NCI-H128 (cell line): ENCODE measurements at regions not wholly inside any gene's neighbourhood (a gene's known extent, or its start where the extent isn't known, plus 50 kb on each side); places are given as distances from the start of the nearest gene placed in this dataset.

Experiments
- DNase-seq: peaks from one replicate; lab custom pipeline; 2025; ENCODE audit not compliant: unreplicated experiment; lab: John Stamatoyannopoulos, UW

GRCh38 chr5:175805256-175806011, 65.9 kb upstream of the CPLX2 start:
- no peak for DNase-seq

GRCh38 chr5:175808711-175809110, 62.7 kb upstream of the CPLX2 start:
- no peak for DNase-seq

GRCh38 chr5:175809531-175810121, 61.8 kb upstream of the CPLX2 start:
- DNase-seq, result no peak

GRCh38 chr5:175810457-175810856, 60.9 kb upstream of the CPLX2 start:
- no peak for DNase-seq

GRCh38 chr5:175811589-175811988, 59.8 kb upstream of the CPLX2 start:
- DNase-seq, result no peak

GRCh38 chr5:175813943-175814630, 57.3 kb upstream of the CPLX2 start:
- no peak for DNase-seq

- no peak for DNase-seq
These were observed 56.7 kb upstream of the CPLX2 start for GRCh38 chr5:175814691-175815090.

- no peak for DNase-seq
These were observed 56.1 kb upstream of the CPLX2 start for GRCh38 chr5:175815126-175815913.

- no peak for DNase-seq
These were observed 55.0 kb upstream of the CPLX2 start for GRCh38 chr5:175816348-175816747.

GRCh38 chr5:175819090-175819425, 52.3 kb upstream of the CPLX2 start:
- no peak for DNase-seq

- DNase-seq, result no peak
These were observed 51.1 kb upstream of the CPLX2 start for GRCh38 chr5:175820230-175820629.
